GM19372 (cell line): ENCODE measurements at regions not wholly inside any gene's neighbourhood (a gene's known extent, or its start where the extent isn't known, plus 50 kb on each side); places are given as distances from the start of the nearest gene placed in this dataset.

Experiments
- ATAC-seq: cut with Tn5 transposase; IDR thresholded peaks from one replicate; pipeline ENCODE4 v1.9.1; 2021; ENCODE audit warnings: mild to moderate bottlenecking, low read depth, moderate library complexity; ENCODE audit not compliant: unreplicated experiment

GRCh38 chr1:78408810-78409209 lies 82.0 kb upstream of the PTGFR start:
- no peak for ATAC-seq

- no peak for ATAC-seq
These were observed 80.1 kb upstream of the PTGFR start for GRCh38 chr1:78410643-78411042.

- ATAC-seq = no peak
These were observed 79.1 kb upstream of the PTGFR start for GRCh38 chr1:78411707-78412106.

GRCh38 chr1:78415165-78415564 lies 75.6 kb upstream of the PTGFR start:
- no peak for ATAC-seq

- no peak for ATAC-seq
These were observed 71.5 kb upstream of the PTGFR start for GRCh38 chr1:78419309-78419708.

- ATAC-seq = no peak
These were observed 70.6 kb upstream of the PTGFR start for GRCh38 chr1:78420181-78420580.

GRCh38 chr1:78420688-78421087 lies 70.1 kb upstream of the PTGFR start:
- no peak for ATAC-seq

- ATAC-seq = no peak
These were observed 66.1 kb upstream of the PTGFR start for GRCh38 chr1:78424720-78425119.

GRCh38 chr1:78426408-78426807 lies 64.4 kb upstream of the PTGFR start:
- ATAC-seq = no peak

GRCh38 chr1:78427506-78427905 lies 63.3 kb upstream of the PTGFR start:
- no peak for ATAC-seq

GRCh38 chr1:78432016-78432415 lies 58.8 kb upstream of the PTGFR start:
- ATAC-seq = no peak

- ATAC-seq = no peak
These were observed 56.4 kb upstream of the PTGFR start for GRCh38 chr1:78434351-78434750.

- ATAC-seq = no peak
These were observed 53.8 kb upstream of the PTGFR start for GRCh38 chr1:78436961-78437360.

- ATAC-seq = no peak
These were observed 53.4 kb upstream of the PTGFR start for GRCh38 chr1:78437396-78437795.

- ATAC-seq = no peak
These were observed 52.8 kb upstream of the PTGFR start for GRCh38 chr1:78437941-78438340.

GRCh38 chr1:78440381-78440793 lies 50.4 kb upstream of the PTGFR start:
- ATAC-seq = no peak
